Activated CD4-positive, alpha-beta T cell treated with anti-CD3 and anti-CD28 coated beads for 36 hours (primary cell): ENCODE measurements at regions not wholly inside any gene's neighbourhood (a gene's known extent, or its start where the extent isn't known, plus 50 kb on each side); places are given as distances from the start of the nearest gene placed in this dataset.
"Not testable (repeated sequence)": the region's sequence is repeated elsewhere in the genome, so short reads cannot be mapped to it uniquely, and the experiment has no call there.

Experiments used
- ATAC-seq: fragments of 200-7000 bp; cut with Tn5 transposase; one replicate; pipeline ENCODE4 v1.10.0; 2021; ENCODE audit warnings: mild to moderate bottlenecking, moderate library complexity
- CTCF ChIA-PET: fragments of 350-600 bp; sonication (Branson Sonifier 250); formaldehyde crosslinking; loops from one replicate; lab custom pipeline; 2021; ENCODE audit warnings: antibody characterized with exemption; lab: Charles Lee
- POLR2A ChIA-PET: fragments of 350-600 bp; sonication (Branson Sonifier 250); formaldehyde crosslinking; loops from one replicate; lab custom pipeline; 2021; ENCODE audit warnings: antibody characterized with exemption, inconsistent platforms; lab: Charles Lee
- DNase-seq: peaks from one replicate; pipeline ENCODE4 v3.0.0-alpha.2; 2020
- H3K27ac Mint-ChIP-seq: one replicate; pipeline ENCODE4 v1.8.0; 2021; ENCODE audit warnings: mixed read lengths
- H3K27me3 Mint-ChIP-seq: one replicate; pipeline ENCODE4 v1.8.0; 2021; ENCODE audit warnings: mixed read lengths
- H3K36me3 Mint-ChIP-seq: one replicate; pipeline ENCODE4 v1.8.0; 2021; ENCODE audit warnings: low read depth, mixed read lengths
- H3K4me1 Mint-ChIP-seq: one replicate; pipeline ENCODE4 v1.8.0; 2021; ENCODE audit warnings: mixed read lengths
- H3K4me3 Mint-ChIP-seq: one replicate; pipeline ENCODE4 v1.8.0; 2021; ENCODE audit warnings: mild to moderate bottlenecking, moderate library complexity, mixed read lengths
- H3K9me3 Mint-ChIP-seq: one replicate; pipeline ENCODE4 v1.8.0; 2021; ENCODE audit warnings: low read depth, mixed read lengths
- intact Hi-C, 2 experiments: fragments of 100-400 bp; cut with DNase I in 1 of 2; cut with micrococcal nuclease in 1 of 2; formaldehyde crosslinking; loops; one replicate each; pipeline versions ENCODE4 v1.14.2 to v1.15.1; 2022 to 2024; cut with DNase I, micrococcal nuclease

DNA sequence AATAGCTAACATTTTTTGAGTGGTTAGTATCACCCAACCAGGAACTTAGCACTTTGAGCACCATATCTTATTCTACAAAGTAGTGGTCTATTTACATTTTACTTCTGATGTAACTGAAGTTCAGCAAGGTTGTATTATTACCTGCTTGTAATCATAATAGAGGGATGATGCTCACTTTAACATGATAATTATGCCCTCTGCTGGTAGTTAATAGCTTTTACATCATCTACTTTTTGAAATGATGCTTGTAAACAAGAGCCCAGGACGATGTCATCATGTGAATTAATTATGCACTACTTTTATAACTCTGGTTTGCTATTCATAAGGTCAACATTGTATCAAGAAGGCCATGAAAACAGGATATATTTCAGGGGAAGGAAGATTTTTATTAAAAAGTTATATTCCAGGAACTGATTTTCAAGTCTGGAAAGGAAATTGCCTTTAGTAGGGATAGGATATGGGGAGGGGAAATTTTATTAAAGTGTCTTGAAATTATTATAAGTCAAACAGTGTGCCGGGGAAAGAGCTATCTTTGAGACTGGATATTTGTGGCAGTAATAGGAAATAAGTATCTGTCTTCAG lies 80.3 kb upstream of the SCIN start:
- no peaks in the 10 kb centered on the region for H3K4me1 Mint-ChIP-seq
- POLR2A ChIA-PET = no interaction called here
- intact Hi-C loops = loop anchor here (1.0 to 5.0 kb wide), 7 partner anchors 32 to 1063 kb away; no protein-coding TSS in a partner anchor
- DNase-seq = no peak
- peaks cover 2% of the 10 kb centered on the region for H3K27me3 Mint-ChIP-seq
- no peak overlapping the region for H3K27ac Mint-ChIP-seq
- CTCF ChIA-PET = interaction anchor here (0.7 to 2.5 kb wide), 23 partner anchors 11 to 654 kb away, joined by 3 to 77 read pairs (median 4); no protein-coding TSS in a partner anchor
- H3K9me3 Mint-ChIP-seq = no peaks in the 10 kb centered on the region
- peak; percentile 44 for ATAC-seq
- H3K4me3 Mint-ChIP-seq = no peak overlapping the region
- H3K36me3 Mint-ChIP-seq = no peaks in the 10 kb centered on the region

DNA sequence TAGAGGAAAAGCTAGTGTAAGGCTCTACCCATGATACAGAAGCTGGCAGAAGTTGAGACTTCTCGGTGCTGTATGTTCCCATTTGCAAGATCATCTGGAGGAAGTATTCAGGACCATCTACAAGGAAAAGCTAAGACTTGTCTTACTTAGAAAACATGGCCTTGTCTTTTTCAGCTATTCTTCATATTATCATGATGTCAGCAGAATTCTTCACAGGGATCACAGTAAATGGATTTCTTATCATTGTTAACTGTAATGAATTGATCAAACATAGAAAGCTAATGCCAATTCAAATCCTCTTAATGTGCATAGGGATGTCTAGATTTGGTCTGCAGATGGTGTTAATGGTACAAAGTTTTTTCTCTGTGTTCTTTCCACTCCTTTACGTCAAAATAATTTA lies 79.6 kb upstream of the SCIN start:
- POLR2A ChIA-PET = no interaction called here
- intact Hi-C loops = loop anchor here (1.0 to 5.0 kb wide), 7 partner anchors 33 to 1064 kb away; no protein-coding TSS in a partner anchor
- ATAC-seq = no peak
- peaks cover 2% of the 10 kb centered on the region for H3K27me3 Mint-ChIP-seq
- no peaks in the 10 kb centered on the region for H3K9me3 Mint-ChIP-seq
- H3K36me3 Mint-ChIP-seq = no peaks in the 10 kb centered on the region
- no peaks in the 10 kb centered on the region for H3K4me1 Mint-ChIP-seq
- H3K27ac Mint-ChIP-seq = no peak overlapping the region
- no peak for DNase-seq
- CTCF ChIA-PET = interaction anchor here (1.0 to 2.5 kb wide), 16 partner anchors 12 to 131 kb away, joined by 3 to 77 read pairs (median 6); no protein-coding TSS in a partner anchor
- no peak overlapping the region for H3K4me3 Mint-ChIP-seq

DNA sequence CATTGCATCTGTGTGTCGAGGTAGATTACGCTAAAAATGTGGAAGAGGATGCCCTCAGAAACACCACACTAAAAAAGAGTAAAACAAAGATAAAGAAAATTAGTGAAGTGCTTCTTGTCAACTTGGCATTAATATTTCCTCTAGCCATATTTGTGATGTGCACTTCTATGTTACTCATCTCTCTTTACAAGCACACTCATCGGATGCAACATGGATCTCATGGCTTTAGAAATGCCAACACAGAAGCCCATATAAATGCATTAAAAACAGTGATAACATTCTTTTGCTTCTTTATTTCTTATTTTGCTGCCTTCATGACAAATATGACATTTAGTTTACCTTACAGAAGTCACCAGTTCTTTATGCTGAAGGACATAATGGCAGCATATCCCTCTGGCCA lies 79.0 kb upstream of the SCIN start:
- Mint-ChIP-seq H3K9me3 (no peaks in the 10 kb centered on the region), H3K27me3 (peaks cover 2% of the 10 kb centered on the region), H3K4me3 (no peak overlapping the region), H3K36me3 (no peaks in the 10 kb centered on the region), H3K4me1 (no peaks in the 10 kb centered on the region), H3K27ac (no peak overlapping the region)
- ChIA-PET CTCF (interaction anchor here (1.8 to 2.5 kb wide), 5 partner anchors 19 to 33 kb away, joined by 5 to 77 read pairs (median 9); no protein-coding TSS in a partner anchor), POLR2A (no interaction called here)
- intact Hi-C loops = loop anchor here (2.0 to 5.0 kb wide), 5 partner anchors 57 to 1064 kb away; no protein-coding TSS in a partner anchor
- ATAC-seq (no peak), DNase-seq (no peak)

DNA sequence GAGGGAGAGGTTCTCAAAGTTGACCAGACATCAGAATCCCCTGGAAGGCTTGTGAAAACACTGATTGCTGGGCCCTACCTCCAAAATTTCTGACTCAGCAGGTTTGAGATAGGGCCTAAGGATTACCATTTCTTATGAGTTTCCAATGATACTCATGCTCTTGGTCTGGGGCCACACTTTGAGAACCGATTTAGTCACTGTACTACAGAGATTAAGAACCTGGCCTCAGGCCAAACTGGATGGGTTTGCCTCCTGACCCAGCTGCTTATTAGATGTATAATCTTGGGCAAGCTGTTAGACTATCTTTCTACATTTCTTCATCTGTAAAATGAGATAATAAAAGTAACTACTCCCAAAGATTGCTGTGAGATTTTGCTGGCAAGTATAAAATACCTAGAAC lies 77.1 kb upstream of the SCIN start:
- DNase-seq (no peak), ATAC-seq (no peak)
- Mint-ChIP-seq H3K9me3 (no peaks in the 10 kb centered on the region), H3K27me3 (no peaks in the 10 kb centered on the region), H3K27ac (no peak overlapping the region), H3K36me3 (no peaks in the 10 kb centered on the region), H3K4me1 (no peaks in the 10 kb centered on the region), H3K4me3 (no peak overlapping the region)
- CTCF ChIA-PET = interaction anchor here (0.6 to 4.4 kb wide), 3 partner anchors 34 to 827 kb away, joined by 3 to 36 read pairs (median 4); no protein-coding TSS in a partner anchor
- intact Hi-C loops = loop anchor here (5.0 kb wide), 2 partner anchors 656 to 1066 kb away; no protein-coding TSS in a partner anchor
- POLR2A ChIA-PET = no interaction called here

DNA sequence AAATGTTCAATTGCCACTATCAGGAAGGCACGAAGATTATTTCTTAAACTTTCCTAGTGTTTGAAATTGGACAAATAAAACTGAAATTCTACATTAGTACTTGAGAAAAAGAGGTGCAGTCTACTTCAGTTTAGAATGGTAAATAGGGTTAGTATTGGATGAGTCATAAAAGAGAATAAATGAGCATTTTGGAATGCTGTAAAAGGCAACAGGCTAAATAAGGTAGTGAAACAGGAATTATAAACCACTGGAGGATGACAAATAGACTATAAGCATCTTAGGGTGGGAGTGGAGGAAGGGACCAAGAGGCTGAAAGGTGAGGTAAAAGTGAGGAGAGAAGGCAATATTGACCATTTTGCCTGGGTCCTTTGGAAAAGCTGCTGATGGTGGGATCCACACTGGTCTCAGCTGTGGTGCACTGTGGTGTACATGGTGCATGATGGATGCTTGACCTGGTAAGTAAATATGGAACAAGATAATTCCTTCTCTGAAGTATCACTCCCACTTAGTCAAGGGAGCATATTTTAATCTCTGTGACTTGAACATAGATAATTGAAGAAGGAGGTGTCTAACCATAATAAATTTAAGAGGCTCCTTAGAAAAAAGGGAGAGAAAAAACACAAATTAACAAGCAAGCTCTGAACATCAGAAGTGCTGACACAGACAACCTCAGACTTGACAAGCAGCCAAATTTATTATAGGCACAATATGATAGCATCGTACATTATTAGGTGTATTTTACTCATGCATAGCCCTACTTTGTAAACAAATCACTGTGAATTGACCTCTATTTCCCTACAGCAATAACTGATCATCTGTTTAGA lies 76.4 kb upstream of the SCIN start:
- ChIA-PET CTCF (interaction anchor here (0.7 to 4.4 kb wide), 6 partner anchors 19 to 60 kb away, joined by 3 to 36 read pairs (median 4); no protein-coding TSS in a partner anchor), POLR2A (no interaction called here)
- intact Hi-C loops = loop anchor here (5.0 kb wide), 2 partner anchors 657 to 1067 kb away; no protein-coding TSS in a partner anchor
- no peak overlapping the region for H3K27ac Mint-ChIP-seq
- ATAC-seq = no peak
- DNase-seq = no peak
- H3K4me3 Mint-ChIP-seq = no peak overlapping the region
- H3K9me3 Mint-ChIP-seq = no peaks in the 10 kb centered on the region
- no peaks in the 10 kb centered on the region for H3K4me1 Mint-ChIP-seq
- H3K27me3 Mint-ChIP-seq = no peaks in the 10 kb centered on the region
- H3K36me3 Mint-ChIP-seq = no peaks in the 10 kb centered on the region

DNA sequence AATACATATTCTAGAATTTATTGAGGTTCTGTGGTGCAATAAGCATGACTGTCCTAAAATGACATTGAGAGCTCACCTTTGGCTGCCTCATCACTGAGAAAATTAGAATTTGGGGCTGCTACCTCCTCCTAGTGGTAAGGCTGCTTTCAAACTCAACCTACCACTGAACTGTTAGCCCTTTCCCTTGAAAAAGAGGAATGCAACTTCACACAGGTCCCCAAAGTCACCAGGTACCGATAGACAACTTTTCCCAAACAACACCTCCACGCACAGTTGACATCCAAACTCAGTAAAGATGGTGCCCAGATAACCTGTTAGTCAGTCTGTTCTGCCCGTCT lies 75.9 kb upstream of the SCIN start:
- CTCF ChIA-PET = interaction anchor here (0.6 to 4.4 kb wide), 9 partner anchors 19 to 433 kb away, joined by 3 to 36 read pairs (median 3); no protein-coding TSS in a partner anchor

DNA sequence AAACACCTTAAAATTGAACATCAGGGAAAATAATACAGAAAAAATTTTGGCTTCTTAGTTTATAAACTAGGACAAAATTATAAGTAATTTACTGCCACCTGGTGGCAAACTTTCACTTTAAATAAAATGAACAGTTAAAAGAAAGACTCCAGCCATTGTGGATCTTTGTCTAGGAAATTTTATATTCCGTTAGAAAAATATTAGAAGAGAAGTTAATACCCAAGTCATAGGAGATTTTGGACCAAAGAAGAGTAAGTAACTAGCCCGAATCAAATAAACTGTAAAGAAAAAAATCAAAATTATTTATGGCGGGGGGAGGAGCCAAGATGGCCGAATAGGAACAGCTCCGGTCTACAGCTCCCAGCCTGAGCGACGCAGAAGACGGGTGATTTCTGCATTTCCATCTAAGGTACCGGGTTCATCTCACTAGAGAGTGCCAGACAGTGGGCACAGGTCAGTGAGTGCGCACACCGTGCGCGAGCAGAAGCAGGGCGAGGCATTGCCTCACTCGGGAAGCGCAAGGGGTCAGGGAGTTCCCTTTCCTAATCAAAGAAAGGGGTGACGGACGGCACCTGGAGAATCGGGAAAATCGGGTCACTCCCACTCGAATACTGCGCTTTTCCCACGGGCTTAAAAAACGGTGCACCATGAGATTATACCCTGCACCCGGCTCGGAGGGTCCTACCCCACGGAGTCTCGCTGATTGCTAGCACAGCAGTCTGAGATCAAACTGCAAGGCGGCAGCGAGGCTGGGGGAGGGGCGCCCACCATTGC lies 73.4 kb upstream of the SCIN start:
- H3K4me1 Mint-ChIP-seq, DNase-seq, H3K9me3 Mint-ChIP-seq, POLR2A ChIA-PET, H3K27me3 Mint-ChIP-seq, ATAC-seq, H3K4me3 Mint-ChIP-seq, H3K36me3 Mint-ChIP-seq, H3K27ac Mint-ChIP-seq: not testable (repeated sequence)
- CTCF ChIA-PET = interaction anchor here (4.4 kb wide), 1 partner anchor 39 kb away, joined by 36 read pairs; no protein-coding TSS in a partner anchor
- intact Hi-C loops = loop anchor here (1.0 kb wide), 2 partner anchors 39 to 108 kb away; no protein-coding TSS in a partner anchor

More for the DNA sequence above, 75.9 kb upstream of the SCIN start:
- Mint-ChIP-seq H3K36me3 (no peaks in the 10 kb centered on the region), H3K27ac (no peak overlapping the region), H3K4me1 (no peaks in the 10 kb centered on the region), H3K9me3 (no peaks in the 10 kb centered on the region), H3K4me3 (no peak overlapping the region), H3K27me3 (no peaks in the 10 kb centered on the region)
- no peak for ATAC-seq
- intact Hi-C loops = loop anchor here (5.0 kb wide), 2 partner anchors 657 to 1067 kb away; no protein-coding TSS in a partner anchor
- DNase-seq = no peak
- POLR2A ChIA-PET = no interaction called here

DNA sequence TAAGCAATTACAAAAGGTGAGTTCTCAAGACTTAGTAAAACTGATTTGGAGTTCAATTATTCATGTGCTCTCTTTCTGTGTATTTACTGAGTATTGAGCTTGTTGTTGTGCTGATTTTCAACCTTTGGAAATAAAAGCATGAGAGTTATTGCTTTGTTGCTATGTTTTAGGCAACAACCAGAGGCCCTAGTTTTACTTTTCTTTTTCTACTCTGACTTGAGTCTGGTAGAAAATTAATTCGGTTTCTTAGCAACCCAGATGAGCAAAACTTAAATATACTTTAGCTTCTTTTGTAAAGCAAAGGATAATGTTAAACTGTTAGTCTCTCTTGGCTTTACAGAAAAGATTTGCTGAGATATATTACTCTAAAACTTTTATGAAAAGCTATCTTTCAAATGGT lies 66.4 kb upstream of the SCIN start:
- intact Hi-C loops = no loop called here

DNA sequence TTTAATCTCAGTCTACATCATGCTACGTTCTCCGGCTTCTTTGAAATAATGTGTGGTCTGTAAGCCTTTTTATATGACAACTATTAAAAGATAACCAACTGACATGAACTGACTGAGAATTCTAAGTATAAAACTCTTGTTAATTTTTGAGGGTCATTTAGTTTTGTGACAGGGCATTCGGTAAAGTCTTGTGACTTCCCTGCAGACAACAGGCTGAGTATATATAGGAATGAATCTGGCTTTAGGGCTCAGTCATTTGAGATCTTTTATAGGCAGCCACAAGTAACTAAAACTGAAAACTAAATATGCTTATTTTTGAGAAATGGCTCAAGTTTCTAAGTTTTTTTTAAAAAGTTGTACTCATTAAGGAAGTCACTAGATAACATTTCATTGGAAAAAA lies 62.5 kb upstream of the SCIN start:
- DNase-seq (no peak), ATAC-seq (no peak)
- Mint-ChIP-seq H3K27ac (no peak overlapping the region), H3K9me3 (no peaks in the 10 kb centered on the region), H3K36me3 (no peaks in the 10 kb centered on the region), H3K27me3 (no peaks in the 10 kb centered on the region), H3K4me1 (no peaks in the 10 kb centered on the region), H3K4me3 (no peak overlapping the region)
- ChIA-PET CTCF (no interaction called here), POLR2A (no interaction called here)
- intact Hi-C loops = no loop called here

More for the DNA sequence above, 66.4 kb upstream of the SCIN start:
- no peaks in the 10 kb centered on the region for H3K4me1 Mint-ChIP-seq
- H3K27ac Mint-ChIP-seq = no peak overlapping the region
- no peaks in the 10 kb centered on the region for H3K27me3 Mint-ChIP-seq
- H3K36me3 Mint-ChIP-seq = no peaks in the 10 kb centered on the region
- H3K9me3 Mint-ChIP-seq = no peaks in the 10 kb centered on the region
- CTCF ChIA-PET = interaction anchor here (0.7 to 0.9 kb wide), 2 partner anchors 65 to 390 kb away, joined by 3 read pairs; no protein-coding TSS in a partner anchor
- H3K4me3 Mint-ChIP-seq = no peak overlapping the region
- ATAC-seq (no peak), DNase-seq (no peak)
- POLR2A ChIA-PET = no interaction called here

DNA sequence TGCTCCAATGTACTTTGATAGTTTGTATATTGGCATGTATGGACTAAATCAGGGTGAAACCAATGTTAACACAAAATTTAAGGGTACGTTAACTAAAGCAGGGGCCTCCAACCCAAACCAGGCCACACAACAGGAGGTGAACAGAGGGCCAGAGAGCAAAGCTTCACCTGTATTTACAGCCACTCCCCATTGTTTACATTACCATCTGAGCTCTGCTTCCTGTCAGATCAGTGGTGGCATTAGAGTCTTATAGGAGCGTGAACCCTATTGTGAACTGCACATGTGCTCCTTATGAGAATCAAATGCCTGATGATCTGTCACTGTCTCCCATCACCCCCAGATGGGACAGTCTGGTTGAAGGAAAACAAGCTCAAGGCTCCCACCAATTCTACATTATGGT lies 62.0 kb upstream of the SCIN start:
- Mint-ChIP-seq H3K27ac (no peak overlapping the region), H3K36me3 (no peaks in the 10 kb centered on the region), H3K4me3 (no peak overlapping the region), H3K9me3 (no peaks in the 10 kb centered on the region), H3K27me3 (no peaks in the 10 kb centered on the region), H3K4me1 (no peaks in the 10 kb centered on the region)
- ChIA-PET CTCF (no interaction called here), POLR2A (no interaction called here)
- intact Hi-C loops = no loop called here
- ATAC-seq (no peak), DNase-seq (no peak)

DNA sequence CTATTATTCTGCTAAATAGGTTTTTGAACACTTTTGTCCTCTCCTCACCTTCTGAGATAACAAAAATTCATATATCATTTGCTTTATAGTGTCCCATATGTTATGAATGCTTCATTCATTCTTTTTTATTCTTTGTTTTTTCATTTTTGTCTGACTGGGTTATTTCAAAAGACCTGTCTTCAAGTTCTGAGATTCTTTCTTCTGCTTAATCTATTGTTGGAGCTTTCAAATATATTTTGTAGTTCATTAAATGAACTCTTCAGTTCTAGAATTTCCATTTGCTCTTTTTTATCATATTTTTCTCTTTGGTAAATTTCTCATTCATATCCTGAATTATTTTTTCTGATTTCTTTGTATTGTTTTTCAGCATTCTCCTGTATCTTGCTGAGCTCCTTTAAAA lies 53.1 kb upstream of the SCIN start:
- ChIA-PET POLR2A (no interaction called here), CTCF (interaction anchor here (0.8 kb wide), 1 partner anchor 224 kb away, joined by 3 read pairs; no protein-coding TSS in a partner anchor)
- H3K36me3 Mint-ChIP-seq = no peaks in the 10 kb centered on the region
- no peak overlapping the region for H3K27ac Mint-ChIP-seq
- H3K9me3 Mint-ChIP-seq = peaks cover 10% of the 10 kb centered on the region
- ATAC-seq (no peak), DNase-seq (no peak)
- no peak overlapping the region for H3K4me3 Mint-ChIP-seq
- no peaks in the 10 kb centered on the region for H3K4me1 Mint-ChIP-seq
- intact Hi-C loops = no loop called here
- H3K27me3 Mint-ChIP-seq = peaks cover 6% of the 10 kb centered on the region
